IMR-90 (cell line): ENCODE measurements at regions not wholly inside any gene's neighbourhood (a gene's known extent, or its start where the extent isn't known, plus 50 kb on each side); places are given as distances from the start of the nearest gene placed in this dataset.

ENCODE experiments used
- ATAC-seq: fragments of 200-7000 bp; cut with Tn5 transposase; 2 replicates; pipeline ENCODE4 v1.9.1; 2020; ENCODE audit warnings: low read depth, mild to moderate bottlenecking, moderate library complexity
- BruUV-seq: library from RNA; stranded (reverse); fragments of 400-500 nt; replicated peaks from 2 replicates; lab custom pipeline; 2021; lab: Mats Ljungman, UMichigan
- CTCF ChIA-PET: fragments of 300-600 bp; formaldehyde crosslinking; extraction: SDS; loops from one replicate; lab custom pipeline; 2021; ENCODE audit warnings: antibody characterized with exemption; lab: Yijun Ruan, JAX
- POLR2A ChIA-PET: fragments of 300-600 bp; sonication (Branson Sonifier 250); formaldehyde crosslinking; loops from one replicate; lab custom pipeline; 2022; ENCODE audit warnings: antibody characterized with exemption; ENCODE audit not compliant: unreplicated experiment; lab: Charles Lee
- DNase-seq: peaks from one replicate; pipeline ENCODE4 v3.0.0; 2013
- H2AFZ ChIP-seq: replicated peaks from 2 replicates; pipeline ENCODE3; 2013; ENCODE audit warnings: low read length, mild to moderate bottlenecking; ENCODE audit not compliant: poor library complexity
- H2AK5ac ChIP-seq: 2 replicates; pipeline ENCODE4 v1.6.1; 2013; ENCODE audit warnings: low read depth, low read length, inconsistent platforms
- H2AK9ac ChIP-seq: replicated peaks from 2 replicates; pipeline ENCODE3; 2013; ENCODE audit warnings: mild to moderate bottlenecking, low read depth, low read length, moderate library complexity; ENCODE audit not compliant: poor library complexity
- H2BK120ac ChIP-seq: 2 replicates; pipeline ENCODE4 v1.6.1; 2013; ENCODE audit warnings: low read depth, low read length, inconsistent platforms
- H2BK15ac ChIP-seq: 3 replicates; pipeline ENCODE4 v1.6.1; 2013; ENCODE audit warnings: low read depth, low read length, inconsistent platforms
- H2BK20ac ChIP-seq: 2 replicates; pipeline ENCODE4 v1.6.1; 2013; ENCODE audit warnings: low read depth, mild to moderate bottlenecking, inconsistent platforms, low read length, moderate library complexity
- H2BK5ac ChIP-seq: 2 replicates; pipeline ENCODE4 v1.6.1; 2013; ENCODE audit warnings: mild to moderate bottlenecking, low read depth, low read length, inconsistent platforms; ENCODE audit not compliant: poor library complexity, severe bottlenecking
- H3K14ac ChIP-seq: replicated peaks from 2 replicates; pipeline ENCODE4 v1.6.1; 2013; ENCODE audit warnings: low read depth, low read length, inconsistent platforms
- H3K18ac ChIP-seq: 2 replicates; pipeline ENCODE4 v1.6.1; 2013; ENCODE audit warnings: low read depth, low read length, control low read depth
- H3K23ac ChIP-seq: 2 replicates; pipeline ENCODE4 v1.6.1; 2013; ENCODE audit warnings: low read depth, low read length, inconsistent platforms
- H3K27ac ChIP-seq: 2 replicates; pipeline ENCODE4 v1.5.1; 2013; ENCODE audit warnings: mild to moderate bottlenecking, control low read depth, low read length; ENCODE audit not compliant: insufficient read depth
- H3K27me3 ChIP-seq: 2 replicates; pipeline ENCODE4 v1.6.1; 2013; ENCODE audit warnings: low read length; ENCODE audit not compliant: control insufficient read depth, insufficient read depth
- H3K36me3 ChIP-seq: 2 replicates; pipeline ENCODE4 v1.6.1; 2013; ENCODE audit warnings: low read length, mixed read lengths; ENCODE audit not compliant: control insufficient read depth, insufficient read depth
- H3K4ac ChIP-seq: 2 replicates; pipeline ENCODE4 v1.6.1; 2013; ENCODE audit warnings: low read depth, low read length, inconsistent platforms
- H3K4me1 ChIP-seq: 2 replicates; pipeline ENCODE4 v1.6.1; 2013; ENCODE audit warnings: low read length, mixed read lengths; ENCODE audit not compliant: control insufficient read depth, insufficient read depth
- H3K4me2 ChIP-seq: 2 replicates; pipeline ENCODE4 v1.6.1; 2013; ENCODE audit warnings: low read depth, mild to moderate bottlenecking, control low read depth, low read length, moderate library complexity
- H3K4me3 ChIP-seq: 2 replicates; pipeline ENCODE4 v1.5.1; 2013; ENCODE audit warnings: low read depth, mild to moderate bottlenecking, control low read depth, low read length, moderate library complexity; ENCODE audit not compliant: insufficient read depth
- H3K56ac ChIP-seq: 2 replicates; pipeline ENCODE4 v1.6.1; 2013; ENCODE audit warnings: low read length, inconsistent platforms; ENCODE audit not compliant: insufficient read depth; ENCODE audit errors: extremely low read depth
- H3K79me1 ChIP-seq, 2 experiments: 2 replicates each; pipeline ENCODE4 v1.6.1; 2013; ENCODE audit warnings: low read length in 2 of 2, inconsistent platforms in 1 of 2, low read depth in 1 of 2
- H3K9ac ChIP-seq: 2 replicates; pipeline ENCODE4 v1.6.1; 2013; ENCODE audit warnings: low read depth, low read length, control low read depth
- H3K9me1 ChIP-seq: 2 replicates; pipeline ENCODE4 v1.6.1; 2013; ENCODE audit warnings: low read length, inconsistent platforms; ENCODE audit not compliant: insufficient read depth
- H3K9me3 ChIP-seq: 2 replicates; pipeline ENCODE4 v1.6.1; 2013; ENCODE audit warnings: low read length; ENCODE audit not compliant: control insufficient read depth, insufficient read depth
- H4K20me1 ChIP-seq: 2 replicates; pipeline ENCODE4 v1.6.1; 2013; ENCODE audit warnings: low read length, inconsistent platforms; ENCODE audit not compliant: insufficient read depth
- H4K5ac ChIP-seq: 2 replicates; pipeline ENCODE4 v1.6.1; 2013; ENCODE audit warnings: mild to moderate bottlenecking, low read depth, low read length, control low read depth
- H4K8ac ChIP-seq, 2 experiments: 2 replicates each; pipeline ENCODE4 v1.6.1; 2013; ENCODE audit warnings: low read depth in 2 of 2, low read length in 2 of 2, control low read depth in 1 of 2, inconsistent platforms in 1 of 2
- H4K91ac ChIP-seq: 2 replicates; pipeline ENCODE4 v1.6.1; 2013; ENCODE audit warnings: low read depth, low read length, inconsistent platforms; ENCODE audit not compliant: insufficient read depth
- BHLHE40 ChIP-seq: fragments of 150-350 bp; IDR thresholded peaks from 2 replicates; pipeline ENCODE4 v1.6.1; 2016; ENCODE audit warnings: mild to moderate bottlenecking, low read depth, low read length
- CEBPB ChIP-seq: IDR thresholded peaks from 2 replicates; pipeline ENCODE4 v1.6.1; 2012; ENCODE audit warnings: low read depth, low read length, improper control_type of control experiment
- CTCF ChIP-seq: conservative IDR thresholded peaks from 2 replicates; pipeline ENCODE4 v1.5.1; 2012; ENCODE audit warnings: mild to moderate bottlenecking, low read depth, low read length, improper control_type of control experiment
- MAFK ChIP-seq: IDR thresholded peaks from 2 replicates; pipeline ENCODE4 v1.6.1; 2012; ENCODE audit warnings: low read depth, low read length, improper control_type of control experiment
- POLR2A ChIP-seq: IDR thresholded peaks from 2 replicates; pipeline ENCODE4 v1.6.1; 2012; ENCODE audit warnings: mild to moderate bottlenecking, low read depth, low read length
- RFX5 ChIP-seq: IDR thresholded peaks from 2 replicates; pipeline ENCODE4 v1.8.0; 2012; ENCODE audit warnings: low read depth, mild to moderate bottlenecking, low read length, moderate library complexity
- SMC3 ChIP-seq: fragments of 150-350 bp; IDR thresholded peaks from 2 replicates; pipeline ENCODE4 v1.6.1; 2016; ENCODE audit warnings: low read depth, mild to moderate bottlenecking, antibody characterized with exemption, low read length, moderate library complexity
- WGBS, 2 experiments: methylation state at CpG; one replicate each; pipeline versions ENCODE4 v1.1.5 to v1.1.7; 2013; ENCODE audit warnings: missing lambda C conversion rate in 2 of 2; ENCODE audit not compliant: insufficient read length in 1 of 2; ENCODE audit errors: extremely low coverage in 2 of 2; 5-methylcytosine and 5-hydroxymethylcytosine counted together
- dilution Hi-C: fragments of 300-500 bp; cut with HindIII; formaldehyde crosslinking; loops from one replicate; pipeline ENCODE4 v1.14.3; 2018; ENCODE audit warnings: low sequenced_read_pairs; ENCODE audit not compliant: unreplicated experiment
- in situ Hi-C: fragments of 300-500 bp; cut with MboI; formaldehyde crosslinking; loops from 3 replicates; pipeline ENCODE4 v1.14.3; 2019; ENCODE audit warnings: low sequenced_read_pairs, inconsistent platforms, mixed read lengths
- intact Hi-C: fragments of 100-400 bp; cut with micrococcal nuclease; formaldehyde crosslinking; loops from 2 replicates; pipeline ENCODE4 v1.10.0; 2022
- TF ChIP-seq, protein P1 (sequence below): fragments of 150-350 bp; IDR thresholded peaks from 2 replicates; pipeline ENCODE4 v1.6.1; 2017; ENCODE audit warnings: mild to moderate bottlenecking, antibody characterized with exemption, low read length, low read depth
- TF ChIP-seq, protein P2 (sequence below): fragments of 150-350 bp; IDR thresholded peaks from 2 replicates; pipeline ENCODE4 v1.6.1; 2016; ENCODE audit warnings: low read depth, mild to moderate bottlenecking, low read length, moderate library complexity, borderline replicate concordance

DNA sequence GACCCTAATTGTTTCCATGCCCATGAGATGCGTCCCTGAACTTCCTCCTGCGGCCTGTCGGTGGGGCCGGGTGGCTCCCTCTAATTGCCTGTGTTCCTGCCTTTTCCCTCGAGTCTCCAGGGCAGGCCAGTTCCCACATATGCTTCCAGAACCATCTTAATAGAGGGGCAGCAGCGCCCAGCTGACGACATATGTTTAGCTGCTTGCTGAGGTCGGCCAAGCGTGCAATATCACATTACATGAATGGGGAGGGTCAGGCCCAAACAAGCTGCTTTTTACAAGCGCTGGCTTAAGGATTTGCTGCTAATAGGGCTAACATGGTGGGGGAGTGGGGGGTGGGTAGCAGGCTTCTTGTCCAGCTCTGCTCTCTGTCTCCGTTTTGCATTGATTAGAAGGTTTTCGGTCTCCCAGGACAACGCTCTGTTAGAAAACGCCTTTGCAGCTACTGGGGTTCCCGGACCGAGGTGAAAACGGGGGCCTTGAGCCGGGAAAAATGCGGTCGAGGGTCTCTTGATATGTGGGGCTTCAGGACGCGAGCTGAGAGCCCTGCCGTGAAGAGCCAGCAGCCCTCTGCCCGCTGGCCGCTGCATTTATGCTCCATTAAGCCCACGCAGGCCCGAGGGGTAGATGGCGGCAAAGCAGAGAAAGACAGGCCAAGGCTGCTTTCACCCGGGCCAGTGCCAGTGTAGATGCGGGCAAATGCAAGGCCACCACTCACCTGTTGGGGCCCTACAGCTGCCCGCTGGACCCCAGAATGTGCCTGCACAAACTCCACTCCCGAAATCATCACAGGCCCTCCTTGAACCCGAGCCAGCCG is 308.5 kb downstream of the BMP7 start:
- no peaks in the 10 kb centered on the region for H3K36me3 ChIP-seq
- CTCF ChIA-PET: no interaction called here
- in situ Hi-C loops: no loop called here

More for the DNA sequence above, 308.5 kb downstream of the BMP7 start:
- no peak overlapping the region for H2AFZ ChIP-seq
- H3K56ac ChIP-seq: no peak overlapping the region
- H2BK20ac ChIP-seq: no peak overlapping the region
- H3K9me3 ChIP-seq: no peaks in the 10 kb centered on the region
- no peak overlapping the region for H2BK15ac ChIP-seq
- H3K4me2 ChIP-seq: no peak overlapping the region
- dilution Hi-C loops (no loop called here), intact Hi-C loops (no loop called here)
- H3K4ac ChIP-seq: no peak overlapping the region
- DNase-seq (no peak), ATAC-seq (no peak)
- no peaks in the 10 kb centered on the region for H3K4me1 ChIP-seq
- H2AK9ac ChIP-seq: no peak overlapping the region
- no peak overlapping the region for H3K27ac ChIP-seq
- POLR2A ChIA-PET: no interaction called here
- H4K5ac ChIP-seq: no peak overlapping the region
- no peaks in the 10 kb centered on the region for H4K20me1 ChIP-seq
- H3K18ac ChIP-seq: no peak overlapping the region
- H3K9ac ChIP-seq: no peak overlapping the region
- H3K79me1 ChIP-seq: no peaks in the 10 kb centered on the region
- no peaks in the 10 kb centered on the region for H3K27me3 ChIP-seq
- H3K14ac ChIP-seq: no peak overlapping the region
- TF ChIP-seq CEBPB: no peak
- no peak for TF ChIP-seq MAFK
- TF ChIP-seq, protein P1, sequence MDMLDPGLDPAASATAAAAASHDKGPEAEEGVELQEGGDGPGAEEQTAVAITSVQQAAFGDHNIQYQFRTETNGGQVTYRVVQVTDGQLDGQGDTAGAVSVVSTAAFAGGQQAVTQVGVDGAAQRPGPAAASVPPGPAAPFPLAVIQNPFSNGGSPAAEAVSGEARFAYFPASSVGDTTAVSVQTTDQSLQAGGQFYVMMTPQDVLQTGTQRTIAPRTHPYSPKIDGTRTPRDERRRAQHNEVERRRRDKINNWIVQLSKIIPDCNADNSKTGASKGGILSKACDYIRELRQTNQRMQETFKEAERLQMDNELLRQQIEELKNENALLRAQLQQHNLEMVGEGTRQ: no peak
- TF ChIP-seq CTCF: no peak
- no peak for TF ChIP-seq POLR2A
- TF ChIP-seq, protein P2, sequence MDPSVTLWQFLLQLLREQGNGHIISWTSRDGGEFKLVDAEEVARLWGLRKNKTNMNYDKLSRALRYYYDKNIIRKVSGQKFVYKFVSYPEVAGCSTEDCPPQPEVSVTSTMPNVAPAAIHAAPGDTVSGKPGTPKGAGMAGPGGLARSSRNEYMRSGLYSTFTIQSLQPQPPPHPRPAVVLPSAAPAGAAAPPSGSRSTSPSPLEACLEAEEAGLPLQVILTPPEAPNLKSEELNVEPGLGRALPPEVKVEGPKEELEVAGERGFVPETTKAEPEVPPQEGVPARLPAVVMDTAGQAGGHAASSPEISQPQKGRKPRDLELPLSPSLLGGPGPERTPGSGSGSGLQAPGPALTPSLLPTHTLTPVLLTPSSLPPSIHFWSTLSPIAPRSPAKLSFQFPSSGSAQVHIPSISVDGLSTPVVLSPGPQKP: no peak
- no peak for TF ChIP-seq SMC3
- no peak for TF ChIP-seq BHLHE40
- no peak for TF ChIP-seq RFX5
- no TSS peak for BruUV-seq
- H4K91ac ChIP-seq: no peak overlapping the region
- no peak overlapping the region for H3K4me3 ChIP-seq
- no peak overlapping the region for H4K8ac ChIP-seq
- no peak overlapping the region for H3K23ac ChIP-seq
- H2BK120ac ChIP-seq: no peak overlapping the region
- H2BK5ac ChIP-seq: no peak overlapping the region
- 57% methylated on average over 19 of the region's 34 CpGs; no CpG with 5 or more reads in 1 of the 2 experiments for WGBS, 2 experiments
- no peaks in the 10 kb centered on the region for H3K9me1 ChIP-seq
- H2AK5ac ChIP-seq: no peak overlapping the region
